ENCODE measurements at regions not wholly inside any gene's neighbourhood (a gene's known extent, or its start where the extent isn't known, plus 50 kb on each side); places are given as distances from the start of the nearest gene placed in this dataset.

DNA sequence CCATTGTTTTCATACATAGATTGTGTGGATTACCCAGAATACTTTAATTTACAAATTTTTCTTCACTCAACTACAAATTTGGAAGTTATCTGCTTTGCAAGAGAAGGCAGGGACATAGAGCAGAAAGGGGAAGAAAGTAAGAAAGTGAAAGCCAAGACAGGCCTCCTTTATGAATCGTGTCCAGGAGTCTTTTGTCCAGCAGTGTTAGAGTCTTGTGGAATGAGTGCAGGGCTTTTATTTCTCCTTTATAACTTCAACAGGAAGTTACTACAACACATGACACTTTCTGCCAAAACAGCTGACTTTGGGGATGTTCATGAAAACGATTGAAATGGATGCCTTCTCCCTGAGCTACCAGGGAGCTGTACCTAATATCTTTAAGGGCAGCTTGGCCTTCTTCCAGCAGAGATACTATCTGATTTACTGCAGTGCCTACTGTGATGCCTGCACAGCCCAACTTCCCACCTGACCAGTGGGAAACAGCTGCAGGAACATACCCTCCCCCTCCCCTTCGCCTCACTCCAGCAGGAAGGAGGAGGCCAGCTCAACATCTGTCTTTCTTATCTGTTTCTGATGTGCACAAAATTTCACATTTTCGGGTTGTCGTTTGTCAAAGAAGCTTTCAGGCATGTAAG, 557.7 kb upstream of the SLIT2 start:
- DNase-seq = no peak

DNA sequence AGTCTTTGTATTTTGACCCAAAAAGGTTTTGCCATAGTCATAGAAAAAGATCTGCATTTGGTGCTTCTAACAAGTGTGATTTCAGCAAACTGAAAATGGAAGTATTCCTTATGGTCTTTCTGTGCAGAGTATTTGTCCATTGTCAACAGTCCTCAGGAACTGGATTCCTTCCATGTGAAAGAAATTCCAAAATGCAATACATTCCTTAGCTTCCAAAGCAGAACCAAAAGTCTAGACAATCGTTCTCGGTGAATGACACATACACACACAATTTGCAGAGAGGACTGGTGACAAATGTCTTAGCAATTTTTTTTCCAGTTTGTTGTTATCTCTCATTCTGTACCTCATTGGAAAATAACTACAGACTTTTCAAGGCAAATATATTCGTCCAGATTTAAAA, 562.2 kb upstream of the SLIT2 start:
- DNase-seq = no peak

GRCh38 chr4:19686456-19686855, 565.2 kb upstream of the SLIT2 start:
- DNase-seq = no peak

DNA sequence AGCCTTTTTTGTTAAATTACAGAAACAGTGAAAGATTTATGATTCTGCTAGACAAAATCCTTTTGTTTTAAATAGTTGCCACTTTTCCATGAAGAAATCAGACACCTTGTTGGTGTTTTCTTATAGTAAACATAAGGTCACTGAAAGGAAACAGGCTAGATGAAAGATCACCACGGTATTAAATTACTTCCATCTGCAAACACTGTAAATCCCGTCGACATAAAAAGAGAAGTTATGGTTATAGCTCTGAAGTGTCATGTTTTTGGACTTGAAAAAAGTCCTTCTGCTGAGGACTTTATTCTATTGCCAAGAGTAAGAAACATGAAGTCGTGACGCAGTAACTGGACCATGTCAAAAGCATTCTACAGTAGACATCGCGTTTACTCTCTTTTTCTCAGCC, 567.6 kb upstream of the SLIT2 start:
- no peak for DNase-seq

DNA sequence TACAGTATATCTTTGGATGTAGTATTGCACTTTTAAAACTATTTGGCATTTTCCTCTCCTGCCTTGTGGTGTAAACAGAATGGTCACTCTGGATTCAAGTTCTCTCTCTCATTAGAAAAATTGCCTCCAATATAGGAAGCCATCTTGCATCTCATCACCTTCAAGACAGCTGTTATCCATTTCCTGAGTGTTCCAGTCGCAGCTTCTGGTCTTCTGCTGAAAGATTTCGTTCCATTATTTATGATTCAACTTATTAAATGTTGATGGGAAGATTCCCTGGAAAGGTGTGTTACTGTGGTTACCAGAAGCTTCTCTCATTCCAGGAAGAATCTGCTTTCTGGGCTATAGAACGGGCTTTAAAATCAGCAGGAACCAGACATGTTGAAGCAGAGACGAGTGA, 568.3 kb upstream of the SLIT2 start:
- DNase-seq = no peak

GRCh38 chr4:19677211-19677610, 574.5 kb upstream of the SLIT2 start:
- DNase-seq = no peak

DNA sequence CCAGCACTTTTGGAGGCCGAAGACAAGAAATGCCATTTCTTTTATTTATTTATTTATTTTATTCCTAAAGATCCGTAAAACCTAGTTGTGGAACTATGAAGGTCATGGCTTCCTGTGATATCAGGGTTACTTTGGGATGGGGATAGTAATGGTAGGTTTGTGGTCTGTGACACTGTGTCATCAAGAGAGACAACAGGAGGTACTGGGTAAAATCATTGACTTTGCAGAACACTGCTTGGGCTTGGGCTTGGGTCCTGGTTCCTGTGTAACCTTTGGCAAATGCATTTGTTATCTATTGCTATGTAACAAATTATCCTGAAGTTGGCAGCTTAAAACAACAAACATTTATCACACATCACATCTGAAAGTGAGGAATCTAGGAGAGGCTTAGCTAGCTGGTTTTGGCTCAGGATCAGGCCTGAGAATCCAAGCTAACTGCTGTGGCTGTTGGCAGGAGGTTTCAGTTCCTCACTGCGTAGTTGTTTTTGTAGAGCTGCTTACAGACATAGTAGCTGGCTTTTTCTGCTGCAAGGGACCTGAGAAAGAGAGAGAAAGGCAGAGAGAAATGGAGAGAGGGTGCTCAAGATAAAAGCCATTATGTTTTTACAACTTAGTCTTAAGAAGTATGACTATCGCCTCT, 576.4 kb upstream of the SLIT2 start:
- DNase-seq = no peak

- DNase-seq = no peak
Observed at GRCh38 chr4:19659101-19659500, 592.6 kb upstream of the SLIT2 start.

DNA sequence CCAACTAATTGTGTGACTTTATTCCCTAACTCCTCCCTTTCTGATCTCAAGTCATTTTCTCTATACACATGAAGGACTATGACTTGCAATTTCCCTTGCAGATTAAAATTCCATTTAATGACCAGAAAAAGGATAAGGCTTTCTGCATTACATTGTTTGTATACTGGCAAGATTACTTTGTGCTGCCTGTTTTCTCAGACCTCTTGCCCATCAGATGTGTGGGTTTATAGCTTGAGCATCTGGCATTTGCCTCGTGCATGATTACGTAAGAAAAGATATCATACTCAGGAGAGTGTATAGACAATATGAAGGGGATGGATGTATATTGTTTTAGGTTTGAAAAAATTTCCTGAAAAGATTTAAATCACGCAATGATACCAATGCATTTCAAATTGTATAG, 593.8 kb upstream of the SLIT2 start:
- no peak for DNase-seq

DNA sequence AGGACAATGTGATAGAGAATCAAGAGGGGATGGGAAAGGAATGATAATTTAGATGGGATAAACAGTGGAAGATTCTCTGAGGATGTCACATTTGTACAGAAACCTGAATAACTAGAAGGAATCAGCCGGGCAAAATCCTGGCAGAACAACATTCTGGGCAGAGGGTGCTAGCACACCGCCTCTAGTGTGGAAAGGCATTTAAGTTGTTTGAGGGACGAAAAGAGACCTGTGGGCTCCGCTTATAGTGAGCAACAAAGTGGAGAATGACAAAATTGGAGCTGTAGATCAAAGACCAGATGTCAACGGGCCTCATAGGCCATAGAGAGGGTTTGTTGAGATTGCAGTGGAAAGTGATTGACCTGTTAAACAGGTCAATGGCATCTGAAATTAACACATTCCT, 596.0 kb upstream of the SLIT2 start:
- DNase-seq = no peak

GRCh38 chr4:19650903-19651864, 600.5 kb upstream of the SLIT2 start:
- DNase-seq = no peak

DNA sequence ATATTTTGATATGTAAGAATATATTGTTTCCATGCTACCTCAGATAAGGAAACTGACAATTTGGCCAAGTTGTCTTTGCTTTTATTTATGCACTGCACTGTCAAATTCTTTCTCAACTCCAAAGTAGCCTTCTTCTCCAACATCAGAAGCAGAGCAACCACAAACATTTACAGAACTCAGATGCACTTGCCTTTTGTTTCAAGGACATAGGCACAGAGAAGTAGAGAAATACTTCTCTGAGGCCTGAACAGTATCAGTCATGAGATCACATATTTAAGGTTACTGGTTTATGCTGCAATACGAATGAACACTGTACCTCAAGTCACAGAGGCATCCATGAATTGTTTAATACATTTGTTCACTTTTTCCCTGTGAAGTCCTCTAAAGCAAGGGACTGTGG, 606.1 kb upstream of the SLIT2 start:
- DNase-seq = no peak

DNA sequence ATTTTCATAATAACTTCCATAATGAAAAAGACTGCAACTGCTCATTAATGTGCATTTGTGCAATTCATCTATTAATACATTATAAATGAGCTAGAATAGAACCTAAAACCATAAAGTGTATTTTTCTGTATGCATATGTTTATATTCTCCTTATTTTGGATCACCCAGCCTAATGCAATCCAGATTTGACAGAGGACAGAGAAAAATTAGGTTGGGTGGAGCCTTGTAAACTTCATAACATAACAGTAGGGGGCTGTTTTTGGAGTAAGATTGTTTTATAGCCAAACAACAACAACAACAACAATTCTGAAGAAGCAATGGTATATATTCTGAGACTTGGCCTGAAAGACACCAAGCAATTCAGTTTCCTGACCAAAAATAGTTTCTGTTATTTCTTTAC, 615.3 kb upstream of the SLIT2 start:
- DNase-seq = no peak

DNA sequence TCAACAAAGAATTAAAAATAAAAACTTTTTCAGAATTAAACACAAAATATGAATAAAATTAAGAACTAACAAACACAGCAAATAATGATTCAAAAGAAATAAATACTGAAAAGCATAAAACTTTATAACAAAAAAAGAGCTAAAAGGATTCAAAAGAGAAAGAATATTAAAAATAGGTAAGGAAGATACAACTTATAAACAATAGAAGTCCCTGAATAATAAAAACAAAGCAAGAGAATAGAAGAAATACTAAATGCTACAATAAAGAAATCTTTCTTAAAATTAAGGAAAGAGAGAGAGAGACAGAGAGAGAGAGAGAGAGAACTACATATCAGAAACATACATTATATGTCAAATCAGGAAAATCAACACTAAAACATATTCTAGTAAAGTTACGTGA, 619.9 kb upstream of the SLIT2 start:
- no peak for DNase-seq

GRCh38 chr4:19623866-19624265, 627.8 kb upstream of the SLIT2 start:
- no peak for DNase-seq

- DNase-seq = no peak
Observed at GRCh38 chr4:19615086-19615689, 636.5 kb upstream of the SLIT2 start.

GRCh38 chr4:19614171-19614570, 637.5 kb upstream of the SLIT2 start:
- DNase-seq = no peak

DNA sequence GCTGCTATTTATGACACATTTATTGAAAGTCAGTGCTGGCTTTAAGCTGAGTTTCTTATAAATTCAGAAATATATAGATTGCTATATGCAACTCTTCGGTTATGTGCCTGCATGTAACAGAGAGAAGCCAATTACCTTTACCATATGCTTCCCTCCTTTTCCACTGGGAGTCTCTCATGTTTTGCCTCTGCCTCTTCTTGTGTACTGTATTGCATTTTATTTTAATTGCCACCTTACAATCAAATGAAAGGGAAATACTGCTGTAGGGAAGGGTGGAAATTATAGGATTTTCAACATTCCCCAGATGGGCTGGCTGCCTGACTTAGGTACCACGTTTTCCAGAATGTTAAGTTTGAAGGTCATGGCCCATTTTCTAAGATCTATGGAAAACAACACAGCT, 655.4 kb upstream of the SLIT2 start:
- DNase-seq = no peak

- no peak for DNase-seq
Observed at GRCh38 chr4:19592391-19592790, 659.3 kb upstream of the SLIT2 start.

DNA sequence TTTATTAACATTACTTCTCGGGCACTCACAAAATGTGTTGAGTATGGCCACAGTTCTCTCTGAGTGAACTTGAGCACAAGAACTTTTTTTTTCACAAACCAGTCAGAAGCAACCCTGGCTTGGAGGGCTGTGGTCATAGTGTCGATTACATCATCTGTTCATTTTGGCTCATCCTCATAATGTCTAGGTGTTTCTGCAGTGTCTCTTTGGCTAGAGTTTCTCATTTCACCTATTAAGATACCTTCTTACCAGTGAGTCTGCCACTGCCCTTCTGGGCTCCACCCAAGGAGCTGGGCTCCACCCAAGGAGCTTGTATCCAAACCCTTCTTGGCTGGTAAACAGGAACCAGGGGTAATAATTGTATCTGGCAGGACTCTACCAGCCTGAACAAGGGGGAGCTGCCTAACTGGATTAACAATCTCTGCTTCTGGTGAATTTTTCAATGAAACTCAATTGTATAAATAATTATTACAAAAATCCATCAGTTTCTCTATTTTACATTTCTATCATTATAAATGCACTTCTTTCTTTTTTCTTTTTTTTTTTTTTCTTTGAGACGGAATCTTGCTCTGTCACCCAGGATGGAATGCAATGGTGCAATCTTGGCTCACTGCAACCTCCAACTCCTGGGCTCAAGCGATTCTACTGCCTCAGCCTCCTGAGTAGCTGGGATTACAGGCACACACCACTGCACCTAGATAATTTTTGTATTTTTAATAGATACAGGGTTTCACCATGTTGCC, 667.7 kb upstream of the SLIT2 start:
- DNase-seq = no peak

GRCh38 chr4:19580095-19580494, 671.6 kb upstream of the SLIT2 start:
- no peak for DNase-seq

DNA sequence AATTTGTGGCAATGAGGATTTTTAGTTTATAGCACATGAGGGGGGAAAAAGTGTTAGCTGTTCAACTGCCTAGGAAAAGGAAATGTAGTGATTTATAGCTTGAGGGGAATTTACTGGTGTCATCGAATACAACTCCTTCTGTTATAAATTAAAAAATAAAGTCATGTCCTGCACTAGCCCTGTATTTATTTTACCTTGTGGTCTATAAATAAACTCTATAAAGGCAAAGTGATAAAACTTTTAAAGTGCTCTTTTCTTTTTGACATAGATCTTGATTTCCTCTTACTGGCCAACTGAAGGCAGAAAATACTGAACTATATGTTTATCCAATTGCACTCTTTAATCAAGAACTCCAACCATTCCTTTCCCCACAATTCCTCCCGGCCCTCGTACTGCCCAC, 672.1 kb upstream of the SLIT2 start:
- no peak for DNase-seq

GRCh38 chr4:19577097-19577496, 674.6 kb upstream of the SLIT2 start:
- no peak for DNase-seq
